Left cardiac atrium (tissue), 4 donors: ENCODE measurements at regions not wholly inside any gene's neighbourhood (a gene's known extent, or its start where the extent isn't known, plus 50 kb on each side); places are given as distances from the start of the nearest gene placed in this dataset.
A peak's percentile ranks its signal among the peaks of the same experiment; 100 is the strongest.

Experiments
- ATAC-seq, 2 donors: fragments of 200-7000 bp; cut with Tn5 transposase; one replicate each; pipeline ENCODE4 v1.9.1; 2020; ENCODE audit warnings: mild to moderate bottlenecking in 2 of 2, moderate library complexity in 2 of 2
- DNase-seq: peaks from one replicate; pipeline ENCODE4 v3.0.0-alpha.2; 2020
- intact Hi-C, 2 donors: fragments of 100-400 bp; cut with DNase I; formaldehyde crosslinking; loops; one replicate each; pipeline versions ENCODE4 v1.14.1 to v1.15.1; 2022 to 2023
- donor health status: DM: no; HTN: yes; CAD: no.
- donor health status: DM: no; HTN: yes; CAD: no; lungs with severe emphysema.
- donor health status: DM: yes; HTN: yes; CAD: no.
- donor health status: Dilated cardiomyopathy.

- no peak for ATAC-seq
- intact Hi-C loops: no loop called here
Measured at GRCh38 chr4:164482758-164483157, 271.2 kb upstream of the SMIM31 start.

GRCh38 chr4:164483711-164484110 is 270.2 kb upstream of the SMIM31 start:
- ATAC-seq: no peak
- intact Hi-C loops: no loop called here

More at GRCh38 chr4:164482758-164483157, 271.2 kb upstream of the SMIM31 start:
- no peak for DNase-seq

GRCh38 chr4:164484551-164484950 is 269.4 kb upstream of the SMIM31 start:
- DNase-seq: no peak
- intact Hi-C loops: no loop called here
- no peak for ATAC-seq

More at GRCh38 chr4:164483711-164484110, 270.2 kb upstream of the SMIM31 start:
- DNase-seq: no peak

GRCh38 chr4:164485136-164485535 is 268.8 kb upstream of the SMIM31 start:
- ATAC-seq (no peak), DNase-seq (no peak)
- intact Hi-C loops: no loop called here

- no peak for ATAC-seq
- DNase-seq: no peak
- intact Hi-C loops: no loop called here
Measured at GRCh38 chr4:164488114-164488513, 265.8 kb upstream of the SMIM31 start.

GRCh38 chr4:164501074-164501473 is 252.9 kb upstream of the SMIM31 start:
- DNase-seq: no peak
- intact Hi-C loops: no loop called here
- no peak for ATAC-seq

- ATAC-seq: no peak
- intact Hi-C loops: no loop called here
- DNase-seq: no peak
Measured at GRCh38 chr4:164503874-164504273, 250.1 kb upstream of the SMIM31 start.

- no peak for DNase-seq
- ATAC-seq: no peak
- intact Hi-C loops: no loop called here
Measured at GRCh38 chr4:164508097-164508496, 245.8 kb upstream of the SMIM31 start.

GRCh38 chr4:164508771-164509170 is 245.2 kb upstream of the SMIM31 start:
- ATAC-seq (no peak), DNase-seq (no peak)
- intact Hi-C loops: no loop called here

- intact Hi-C loops: no loop called here
- DNase-seq (no peak), ATAC-seq (no peak)
Measured at GRCh38 chr4:164509951-164510350, 244.0 kb upstream of the SMIM31 start.

- DNase-seq (no peak), ATAC-seq (no peak)
- intact Hi-C loops: no loop called here
Measured at GRCh38 chr4:164512124-164512523, 241.8 kb upstream of the SMIM31 start.

- ATAC-seq (no peak), DNase-seq (no peak)
- intact Hi-C loops: no loop called here
Measured at GRCh38 chr4:164514765-164515164, 239.2 kb upstream of the SMIM31 start.

- intact Hi-C loops: no loop called here
- DNase-seq: no peak
- no peak for ATAC-seq
Measured at GRCh38 chr4:164524789-164525188, 229.1 kb upstream of the SMIM31 start.

- no peak for DNase-seq
- no peak for ATAC-seq
- intact Hi-C loops: no loop called here
Measured at GRCh38 chr4:164526933-164527583, 226.9 kb upstream of the SMIM31 start.

- DNase-seq (no peak), ATAC-seq (no peak)
- intact Hi-C loops: no loop called here
Measured at GRCh38 chr4:164529058-164529457, 224.9 kb upstream of the SMIM31 start.

- no peak for ATAC-seq
- intact Hi-C loops: no loop called here
- DNase-seq: no peak
Measured at GRCh38 chr4:164529486-164529885, 224.4 kb upstream of the SMIM31 start.

GRCh38 chr4:164531336-164531735 is 222.6 kb upstream of the SMIM31 start:
- intact Hi-C loops: no loop called here
- ATAC-seq (no peak), DNase-seq (no peak)

- no peak for DNase-seq
- peak in 1 of 2 donors; percentile 43 for ATAC-seq
- intact Hi-C loops: no loop called here
Measured at GRCh38 chr4:164536814-164537213, 217.1 kb upstream of the SMIM31 start.

GRCh38 chr4:164538097-164538496 is 215.8 kb upstream of the SMIM31 start:
- no peak for DNase-seq
- ATAC-seq: no peak
- intact Hi-C loops: no loop called here

- DNase-seq (no peak), ATAC-seq (no peak)
- intact Hi-C loops: no loop called here
Measured at GRCh38 chr4:164540987-164541386, 212.9 kb upstream of the SMIM31 start.

- ATAC-seq: no peak
- intact Hi-C loops: no loop called here
- no peak for DNase-seq
Measured at GRCh38 chr4:164542431-164542830, 211.5 kb upstream of the SMIM31 start.
